Uterus (tissue), 2 donors: ENCODE measurements at regions not wholly inside any gene's neighbourhood (a gene's known extent, or its start where the extent isn't known, plus 50 kb on each side); places are given as distances from the start of the nearest gene placed in this dataset.

Source experiments
- CTCF ChIP-seq, 4 experiments: fragments of 200-600 bp in 2 of 4; fragments of 450-650 bp in 2 of 4; sonication (generic) in 2 of 4; IDR thresholded peaks; one replicate each; pipeline ENCODE4 v1.5.1; 2016 to 2019; ENCODE audit warnings: antibody characterized with exemption in 4 of 4, mild to moderate bottlenecking in 2 of 4, moderate library complexity in 1 of 4
- POLR2A ChIP-seq, 2 donors: fragments of 450-650 bp; IDR thresholded peaks; one replicate each; pipeline ENCODE4 v1.6.1; 2016; ENCODE audit warnings: antibody characterized with exemption in 2 of 2, mild to moderate bottlenecking in 1 of 2, moderate library complexity in 1 of 2

- TF ChIP-seq CTCF (IDR thresholded peaks at IDR 0.05) (no peak), POLR2A (IDR thresholded peaks at IDR 0.05) (no peak)
Observed at GRCh38 chr10:71112138-71112785, 100.1 kb upstream of the UNC5B start.
